CD14-positive monocyte (primary cell): ENCODE measurements at regions not wholly inside any gene's neighbourhood (a gene's known extent, or its start where the extent isn't known, plus 50 kb on each side); places are given as distances from the start of the nearest gene placed in this dataset.

Experiments used
- DNase-seq, 3 donors: peaks; one replicate each; pipeline ENCODE4 v3.0.0-alpha.2; 2011 to 2022
- H2AFZ ChIP-seq: 2 replicates; pipeline ENCODE4 v1.6.0; 2012; ENCODE audit warnings: mild to moderate bottlenecking, low read depth, low read length, inconsistent platforms; ENCODE audit not compliant: insufficient read depth, poor library complexity, severe bottlenecking
- H3K27ac ChIP-seq, 2 donors: 1 replicate in 1 of 2; 2 replicates in 1 of 2; pipeline ENCODE4 v1.5.1; 2012 to 2013; ENCODE audit warnings: low read length in 2 of 2, control low read depth in 1 of 2, inconsistent platforms in 1 of 2, low read depth in 1 of 2, mild to moderate bottlenecking in 1 of 2
- H3K27me3 ChIP-seq, 2 donors: one replicate each; pipeline versions ENCODE4 v1.6.0 to v1.6.1; 2011 to 2013; ENCODE audit warnings: low read length in 2 of 2; ENCODE audit not compliant: control insufficient read depth in 2 of 2, insufficient read depth in 2 of 2
- H3K36me3 ChIP-seq, 2 donors: replicated peaks in 1 of 2; 1 replicate in 1 of 2; 2 replicates in 1 of 2; pipeline versions ENCODE4 v1.5.1 to v1.6.1; 2012 to 2013; ENCODE audit warnings: low read length in 2 of 2, control low read depth in 1 of 2, inconsistent platforms in 1 of 2, mild to moderate bottlenecking in 1 of 2; ENCODE audit not compliant: insufficient read depth in 2 of 2, control insufficient read depth in 1 of 2
- H3K4me1 ChIP-seq, 2 donors: 1 replicate in 1 of 2; 2 replicates in 1 of 2; pipeline versions ENCODE4 v1.5.1 to v1.6.1; 2012 to 2013; ENCODE audit warnings: low read length in 2 of 2, control low read depth in 1 of 2, inconsistent platforms in 1 of 2, mild to moderate bottlenecking in 1 of 2, moderate library complexity in 1 of 2; ENCODE audit not compliant: insufficient read depth in 2 of 2, control insufficient read depth in 1 of 2
- H3K4me2 ChIP-seq: replicated peaks from 2 replicates; pipeline ENCODE3; 2012; ENCODE audit warnings: low read length, moderate library complexity, mild to moderate bottlenecking; ENCODE audit not compliant: poor library complexity, severe bottlenecking; ENCODE audit errors: extremely low read depth
- H3K4me3 ChIP-seq, 3 experiments: fragments of 200-600 bp in 1 of 3; sonication (generic) in 1 of 3; replicated peaks in 1 of 3; 1 replicate in 2 of 3; 2 replicates in 1 of 3; pipeline ENCODE4 v1.5.1; 2011 to 2013; ENCODE audit warnings: low read length in 3 of 3, mild to moderate bottlenecking in 3 of 3, control low read depth in 2 of 3, low read depth in 2 of 3, inconsistent platforms in 1 of 3, moderate library complexity in 1 of 3
- H3K79me2 ChIP-seq: 2 replicates; pipeline ENCODE4 v1.6.0; 2012; ENCODE audit warnings: mild to moderate bottlenecking, control low read depth, inconsistent platforms, low read length, moderate library complexity; ENCODE audit not compliant: insufficient read depth
- H3K9ac ChIP-seq: 2 replicates; pipeline ENCODE4 v1.6.0; 2017; ENCODE audit warnings: low read length, mild to moderate bottlenecking; ENCODE audit not compliant: insufficient read depth, poor library complexity, severe bottlenecking
- H3K9me3 ChIP-seq, 2 donors: replicated peaks in 1 of 2; 1 replicate in 1 of 2; 2 replicates in 1 of 2; pipeline versions ENCODE4 v1.5.1 to v1.6.1; 2012 to 2013; ENCODE audit warnings: low read length in 2 of 2, control low read depth in 1 of 2; ENCODE audit not compliant: control insufficient read depth in 1 of 2, insufficient read depth in 1 of 2
- H4K20me1 ChIP-seq: 2 replicates; pipeline ENCODE4 v1.6.0; 2012; ENCODE audit warnings: mild to moderate bottlenecking, low read length, control low read depth, moderate library complexity; ENCODE audit not compliant: insufficient read depth
- H3K27ac Mint-ChIP-seq, 7 donors: one replicate each; pipeline ENCODE4 v1.8.0; 2020; ENCODE audit warnings: mild to moderate bottlenecking in 7 of 7, mixed read lengths in 7 of 7, moderate library complexity in 6 of 7, inconsistent platforms in 2 of 7
- H3K27me3 Mint-ChIP-seq, 3 donors: one replicate each; pipeline ENCODE4 v1.8.0; 2021 to 2022; ENCODE audit warnings: low read depth in 3 of 3, mild to moderate bottlenecking in 3 of 3, mixed read lengths in 3 of 3, moderate library complexity in 3 of 3, inconsistent platforms in 1 of 3
- H3K36me3 Mint-ChIP-seq, 2 donors: one replicate each; pipeline ENCODE4 v1.8.0; 2020; ENCODE audit warnings: mixed read lengths in 2 of 2, inconsistent platforms in 1 of 2, mild to moderate bottlenecking in 1 of 2
- H3K4me1 Mint-ChIP-seq: one replicate; pipeline ENCODE4 v1.8.0; 2020; ENCODE audit warnings: mild to moderate bottlenecking, mixed read lengths
- H3K4me3 Mint-ChIP-seq, 2 donors: one replicate each; pipeline ENCODE4 v1.8.0; 2020; ENCODE audit warnings: mild to moderate bottlenecking in 2 of 2, mixed read lengths in 2 of 2, moderate library complexity in 1 of 2
- H3K9me3 Mint-ChIP-seq, 7 donors: one replicate each; pipeline ENCODE4 v1.8.0; 2020 to 2022; ENCODE audit warnings: mixed read lengths in 7 of 7, mild to moderate bottlenecking in 6 of 7, moderate library complexity in 6 of 7, inconsistent platforms in 2 of 7
- CTCF ChIP-seq: fragments of 200-600 bp; IDR thresholded peaks from one replicate; pipeline ENCODE4 v1.8.0; 2022; ENCODE audit warnings: antibody characterized with exemption, mild to moderate bottlenecking
- WGBS: methylation state at CpG from one replicate; pipeline ENCODE4 v1.1.5; 2013; ENCODE audit warnings: missing lambda C conversion rate; ENCODE audit not compliant: insufficient coverage; 5-methylcytosine and 5-hydroxymethylcytosine counted together
- intact Hi-C, 2 donors: fragments of 100-400 bp; cut with micrococcal nuclease; formaldehyde crosslinking; loops; one replicate each; pipeline versions ENCODE4 v1.15.0 to v1.15.1; 2023

GRCh38 chr22:47236161-47236560, 473.7 kb downstream of the TBC1D22A start:
- Mint-ChIP-seq H3K9me3 (peaks cover 14 to 30% (median 16%) of the 10 kb centered on the region in 7 donors), H3K4me3 (no peak overlapping the region), H3K36me3 (no peaks in the 10 kb centered on the region), H3K27ac (no peak overlapping the region), H3K27me3 (peaks cover 0 to 7% (median 2%) of the 10 kb centered on the region in 3 donors), H3K4me1 (no peaks in the 10 kb centered on the region)
- H3K4me2 ChIP-seq = no peak overlapping the region
- no peaks in the 10 kb centered on the region for H3K36me3 ChIP-seq
- H3K9me3 ChIP-seq = peaks cover 17 to 27% of the 10 kb centered on the region in 2 donors
- H3K9ac ChIP-seq = no peak overlapping the region
- no peaks in the 10 kb centered on the region for H4K20me1 ChIP-seq
- no peak overlapping the region for H3K27ac ChIP-seq
- intact Hi-C loops = no loop called here
- H2AFZ ChIP-seq = no peak overlapping the region
- H3K4me3 ChIP-seq = no peak overlapping the region
- WGBS = 100% methylated on average over 2 of the region's 2 CpGs
- H3K27me3 ChIP-seq = no peaks in the 10 kb centered on the region
- DNase-seq = no peak
- H3K79me2 ChIP-seq = no peaks in the 10 kb centered on the region
- TF ChIP-seq CTCF = no peak
- H3K4me1 ChIP-seq = no peaks in the 10 kb centered on the region

- no peak overlapping the region for H3K4me3 Mint-ChIP-seq
Observed at GRCh38 chr22:47233316-47234243, 471.1 kb downstream of the TBC1D22A start.

More at GRCh38 chr22:47233316-47234243, 471.1 kb downstream of the TBC1D22A start:
- Histone ChIP-seq H3K9me3 (peaks cover 17 to 27% of the 10 kb centered on the region in 2 donors), H3K27ac (no peak overlapping the region), H3K27me3 (no peaks in the 10 kb centered on the region), H3K4me2 (no peak overlapping the region), H2AFZ (no peak overlapping the region), H3K4me3 (no peak overlapping the region), H3K36me3 (no peaks in the 10 kb centered on the region), H3K9ac (no peak overlapping the region), H3K79me2 (no peaks in the 10 kb centered on the region), H3K4me1 (no peaks in the 10 kb centered on the region), H4K20me1 (no peaks in the 10 kb centered on the region)
- no peak for TF ChIP-seq CTCF
- Mint-ChIP-seq H3K4me1 (no peaks in the 10 kb centered on the region), H3K36me3 (no peaks in the 10 kb centered on the region), H3K27ac (no peak overlapping the region), H3K9me3 (peaks cover 14 to 33% (median 16%) of the 10 kb centered on the region in 7 donors), H3K27me3 (peaks cover 0 to 3% (median 3%) of the 10 kb centered on the region in 3 donors)
- WGBS = 88% methylated on average over 6 of the region's 9 CpGs
- intact Hi-C loops = no loop called here
- no peak for DNase-seq
